Hematopoietic multipotent progenitor cell treated with erythropoietin and hydrocortisone succinate and interleukin-3 and kit ligand, for 8 days (in vitro differentiated cells): ENCODE measurements at regions not wholly inside any gene's neighbourhood (a gene's known extent, or its start where the extent isn't known, plus 50 kb on each side); places are given as distances from the start of the nearest gene placed in this dataset.

ENCODE experiments used
- DNase-seq: peaks from one replicate; pipeline ENCODE4 v3.0.0-alpha.2; 2015

DNA sequence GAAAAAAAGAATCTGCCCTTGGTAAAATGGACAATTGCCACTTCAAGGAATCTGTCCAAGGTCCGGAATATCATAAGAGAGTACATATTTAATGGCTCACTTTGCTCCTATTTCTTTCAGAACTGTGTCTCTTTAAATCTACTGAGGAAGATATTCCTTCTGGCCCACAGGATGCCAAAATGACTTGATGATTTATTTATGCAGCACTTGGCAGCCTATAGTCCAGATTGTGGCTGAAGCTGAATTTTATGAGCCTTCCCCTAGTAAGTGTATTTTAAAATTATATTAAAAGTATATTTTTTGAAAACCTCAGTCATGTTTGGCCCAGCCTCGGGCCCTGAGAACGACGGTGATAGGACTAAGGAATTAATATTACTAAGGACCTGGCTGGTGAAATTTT lies 465.1 kb upstream of the HNRNPA3 start:
- no peak for DNase-seq

DNA sequence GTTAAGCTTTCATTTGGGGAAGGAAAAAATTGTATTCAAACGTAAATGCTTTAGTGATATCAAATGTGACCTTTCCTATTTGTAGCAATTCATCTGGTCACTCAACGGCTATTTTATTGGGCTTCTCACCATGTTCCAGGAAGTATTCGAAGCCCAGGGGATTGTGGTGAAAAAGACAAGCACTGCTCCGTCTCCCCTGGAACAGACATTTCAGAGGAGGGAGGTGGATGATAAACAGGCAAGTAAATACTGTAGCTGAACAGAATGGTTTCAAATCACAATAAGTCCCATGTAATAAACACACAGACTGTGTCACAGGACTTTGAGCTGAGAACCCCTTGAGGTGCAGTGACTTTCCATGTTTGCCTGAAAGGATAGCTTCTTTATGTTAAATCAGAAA lies 464.7 kb upstream of the HNRNPA3 start:
- no peak for DNase-seq

DNA sequence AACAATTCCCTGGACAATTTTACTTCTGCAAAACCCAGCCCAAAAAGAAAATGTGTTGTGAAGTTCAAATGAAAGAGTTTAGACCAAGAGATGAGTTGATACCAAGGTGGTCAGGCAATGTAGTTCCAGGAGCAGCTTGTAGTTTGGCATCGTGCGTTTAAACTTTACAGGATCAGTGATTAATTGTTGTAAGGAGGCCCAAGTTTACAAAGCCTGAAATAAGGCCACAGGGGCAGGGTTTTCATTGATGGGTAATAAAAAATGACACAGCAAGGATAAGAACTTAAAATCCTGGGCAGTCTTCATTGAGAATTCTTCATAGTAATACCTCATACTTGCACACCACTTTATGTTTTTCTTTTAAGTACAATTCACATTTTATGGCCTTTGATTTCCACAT lies 463.9 kb upstream of the HNRNPA3 start:
- DNase-seq = no peak

DNA sequence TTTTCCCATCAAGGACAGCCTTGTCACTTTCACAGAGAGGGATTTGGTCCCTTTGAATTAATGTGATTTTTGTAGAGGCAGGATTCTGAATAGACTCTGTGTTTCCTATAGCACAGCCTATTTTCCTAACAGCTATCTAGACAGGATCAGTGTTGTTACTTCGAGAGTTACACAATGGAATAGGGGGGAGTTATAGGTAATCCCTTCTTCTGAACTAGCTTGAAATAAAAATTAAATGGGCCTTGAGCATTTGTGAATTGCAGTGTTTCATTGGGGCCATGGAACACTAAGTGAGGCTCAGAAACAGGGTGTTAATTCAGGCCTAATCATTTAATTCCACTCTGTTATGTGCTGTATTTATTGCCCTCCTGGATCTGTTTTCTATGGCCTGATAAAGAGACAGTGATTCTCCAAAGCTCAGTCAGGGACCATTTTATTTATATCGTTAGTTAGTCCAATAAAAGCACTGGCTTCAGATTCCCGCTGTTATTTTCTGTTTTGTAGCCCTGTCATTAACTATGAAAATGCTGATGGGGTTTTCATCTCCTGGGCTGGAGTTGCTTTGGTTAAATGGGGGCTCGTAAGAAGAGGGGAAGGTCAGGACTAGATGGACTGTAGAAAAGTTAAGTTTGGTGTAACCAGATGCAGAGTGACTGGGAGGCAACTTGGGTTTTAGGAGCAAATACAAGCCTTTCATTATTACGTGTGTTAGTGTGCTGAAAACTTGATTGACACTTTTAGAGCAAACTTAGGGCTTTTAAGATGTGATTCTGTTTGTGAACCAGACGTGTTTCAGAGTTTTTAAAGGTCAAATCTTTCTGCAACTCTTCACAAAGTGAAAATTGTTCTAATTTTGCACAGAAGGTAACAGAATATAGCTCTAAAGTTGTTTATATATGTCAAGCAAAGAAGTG lies 461.0 kb upstream of the HNRNPA3 start:
- DNase-seq = no peak

DNA sequence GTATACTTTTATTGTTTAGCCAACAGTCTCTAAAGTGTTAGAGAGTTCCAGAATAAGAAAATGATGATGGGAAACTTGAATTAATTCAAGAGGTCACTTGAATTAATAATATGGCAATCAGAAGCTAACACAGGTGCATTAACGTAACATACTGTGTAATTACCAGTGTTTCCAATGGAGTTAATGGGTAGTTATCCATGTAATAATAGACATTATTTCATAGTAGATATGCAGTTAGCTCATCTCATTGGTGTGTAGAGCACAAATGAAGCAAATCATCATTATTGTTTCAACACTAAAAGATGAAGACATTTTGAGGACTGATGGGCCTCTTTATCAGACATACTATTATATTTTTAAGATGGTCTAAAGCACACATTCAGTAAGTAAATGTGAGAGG lies 460.3 kb upstream of the HNRNPA3 start:
- DNase-seq = no peak

DNA sequence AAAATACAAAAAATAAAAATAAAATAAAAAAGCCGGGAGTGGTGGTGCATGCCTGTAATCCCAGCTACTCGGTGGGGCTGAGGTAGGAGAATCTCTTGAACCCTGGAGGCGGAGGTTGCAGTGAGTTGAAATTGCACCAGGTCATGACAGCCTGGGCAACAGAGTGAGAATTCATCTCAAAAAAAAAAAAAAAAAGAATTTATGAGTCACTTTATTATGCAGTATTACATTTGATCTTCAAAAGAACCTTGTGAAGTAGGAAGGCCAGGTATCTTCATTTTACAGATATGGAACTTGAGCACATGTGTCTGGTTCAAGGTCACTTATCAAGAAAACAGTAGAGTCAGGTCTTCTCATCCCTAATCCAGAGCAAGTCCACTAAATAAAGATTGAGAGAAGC lies 459.4 kb upstream of the HNRNPA3 start:
- no peak for DNase-seq

DNA sequence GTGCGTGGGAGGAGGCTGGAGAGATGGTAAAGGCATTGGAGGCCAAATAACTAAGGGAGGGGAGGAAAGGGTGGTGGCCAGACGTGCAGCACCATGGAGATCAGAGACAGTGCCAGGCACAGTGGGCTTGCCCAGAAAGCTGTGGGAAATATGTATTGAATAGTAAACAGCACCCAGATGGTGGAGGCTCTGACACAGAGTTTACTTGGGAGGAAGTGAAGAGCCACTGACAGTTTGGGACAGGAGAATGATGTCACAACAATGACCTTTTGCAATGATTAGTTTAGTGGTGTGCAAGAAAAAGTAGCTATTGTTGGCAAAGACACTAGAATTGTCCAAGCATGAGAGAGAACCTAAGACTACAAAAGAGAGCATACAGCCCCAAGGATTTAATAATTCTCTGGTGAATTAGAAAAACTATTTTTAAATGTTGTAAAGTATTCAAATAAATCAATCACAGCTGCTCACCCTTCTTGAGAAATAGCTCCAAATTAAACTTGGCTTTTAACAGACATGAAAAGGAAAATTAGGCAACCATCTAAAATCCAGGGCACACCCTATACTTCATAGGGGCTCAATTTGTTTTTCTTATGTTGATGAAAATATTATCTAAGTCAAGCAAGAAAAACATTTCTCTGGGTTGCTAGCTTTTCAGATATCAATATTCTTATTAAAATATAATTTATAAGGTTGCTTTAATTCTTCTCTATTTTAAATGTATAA lies 458.7 kb upstream of the HNRNPA3 start:
- DNase-seq = no peak

DNA sequence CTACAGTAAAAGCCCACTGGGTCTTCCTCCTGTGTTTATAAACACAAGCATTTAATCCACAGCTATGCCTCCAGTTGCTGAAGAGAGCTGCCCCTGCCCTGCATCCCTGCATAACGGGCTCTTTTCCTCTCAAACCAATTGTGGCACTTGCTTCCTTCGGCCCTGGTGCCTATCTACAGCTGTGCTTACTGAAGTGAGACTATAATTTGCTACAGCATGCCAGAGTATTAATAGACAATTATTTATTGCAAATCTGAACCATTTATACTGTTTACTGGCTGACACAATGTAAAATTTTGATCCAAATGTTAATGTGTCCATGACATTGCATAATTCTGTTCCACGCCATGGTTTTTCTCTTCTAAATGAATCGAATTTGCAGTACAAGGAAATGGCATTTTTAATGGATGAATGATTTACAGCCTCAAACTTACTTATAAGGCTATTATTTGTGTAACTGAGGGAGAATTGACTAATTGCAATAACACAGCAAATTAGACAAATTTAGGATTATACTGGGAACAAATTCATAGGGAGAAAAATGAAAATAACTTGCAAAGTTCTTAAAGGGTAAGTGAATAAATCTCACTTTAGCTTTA lies 457.0 kb upstream of the HNRNPA3 start:
- DNase-seq = no peak

DNA sequence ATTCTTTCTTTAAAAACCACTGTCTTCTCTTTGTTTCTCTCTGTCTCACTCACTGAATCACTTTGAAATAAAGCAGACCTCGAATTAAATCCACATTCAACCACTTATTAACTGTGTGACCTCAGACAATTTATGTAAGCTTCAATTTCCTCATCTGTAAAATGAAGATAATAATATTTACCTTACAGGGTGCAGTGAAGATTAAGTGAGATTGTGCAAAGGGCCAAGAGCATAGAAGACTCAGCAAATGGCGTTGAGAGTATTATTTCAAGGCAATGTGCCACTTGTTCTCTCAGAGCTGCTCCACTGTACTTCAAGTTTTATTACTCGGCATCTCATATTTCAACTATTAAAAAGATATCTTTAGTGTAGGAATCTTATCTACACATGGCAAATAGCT lies 454.2 kb upstream of the HNRNPA3 start:
- DNase-seq = no peak

DNA sequence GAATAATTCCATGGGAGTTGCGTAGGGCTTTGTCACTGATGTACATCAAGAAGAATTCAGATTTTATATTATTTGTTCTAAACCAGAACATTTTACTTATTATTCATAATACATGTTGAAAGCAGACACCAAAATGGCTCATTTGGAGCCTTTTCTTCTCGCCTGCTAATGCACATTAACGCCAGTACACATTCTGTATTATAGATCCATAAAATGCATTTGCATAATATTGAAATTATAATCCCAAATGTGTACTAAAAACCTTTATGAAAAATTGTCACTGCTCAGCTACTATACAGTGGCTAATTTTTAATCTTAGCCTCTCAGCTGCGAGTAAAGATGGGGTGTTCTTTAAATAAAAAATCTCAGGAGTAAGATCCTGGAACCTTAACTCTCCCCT lies 452.2 kb upstream of the HNRNPA3 start:
- no peak for DNase-seq

DNA sequence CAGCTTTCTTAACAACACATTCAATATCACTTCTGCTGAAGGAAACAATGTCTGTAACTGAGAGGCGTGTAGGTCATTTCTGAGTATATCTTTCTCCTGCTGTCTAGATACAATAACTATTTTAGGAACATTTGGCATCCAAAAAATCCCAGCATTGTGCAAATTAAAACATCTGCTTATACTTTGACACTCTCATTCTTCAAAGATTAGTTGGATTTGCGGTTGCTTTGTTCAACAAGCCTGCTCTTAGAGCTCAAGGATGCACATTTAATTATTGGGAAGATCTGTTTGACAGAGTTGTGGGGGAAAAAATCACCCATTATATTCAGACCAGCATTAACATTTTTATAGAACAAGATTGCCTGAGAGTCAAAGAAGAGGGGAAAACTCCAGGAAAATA lies 449.5 kb upstream of the HNRNPA3 start:
- DNase-seq = no peak

DNA sequence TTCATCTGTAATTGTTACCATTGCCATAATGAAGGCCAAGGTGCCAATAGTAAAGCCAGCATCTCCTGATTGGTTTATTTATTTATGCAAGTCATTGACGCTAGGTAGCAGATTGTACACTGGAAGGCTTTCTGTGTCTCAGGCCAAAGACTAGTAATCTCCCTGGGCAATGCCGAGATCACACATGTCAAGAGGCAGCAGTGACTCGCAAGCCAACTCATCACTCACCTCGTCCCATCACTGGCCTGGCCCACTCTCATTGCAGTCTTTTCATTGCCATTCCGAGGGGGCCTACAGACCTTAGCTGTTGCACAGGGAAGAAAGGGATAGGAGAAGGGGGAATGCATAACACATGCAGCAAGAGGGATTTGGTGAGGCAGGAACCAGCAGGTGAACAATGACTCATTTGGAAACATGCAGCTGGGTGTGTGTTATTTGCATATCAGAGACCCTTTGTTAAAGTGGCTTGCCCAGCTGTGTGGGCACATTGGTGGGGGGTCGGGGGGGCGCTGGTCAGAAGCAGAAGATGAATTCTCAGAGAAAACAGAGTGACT lies 448.7 kb upstream of the HNRNPA3 start:
- no peak for DNase-seq

DNA sequence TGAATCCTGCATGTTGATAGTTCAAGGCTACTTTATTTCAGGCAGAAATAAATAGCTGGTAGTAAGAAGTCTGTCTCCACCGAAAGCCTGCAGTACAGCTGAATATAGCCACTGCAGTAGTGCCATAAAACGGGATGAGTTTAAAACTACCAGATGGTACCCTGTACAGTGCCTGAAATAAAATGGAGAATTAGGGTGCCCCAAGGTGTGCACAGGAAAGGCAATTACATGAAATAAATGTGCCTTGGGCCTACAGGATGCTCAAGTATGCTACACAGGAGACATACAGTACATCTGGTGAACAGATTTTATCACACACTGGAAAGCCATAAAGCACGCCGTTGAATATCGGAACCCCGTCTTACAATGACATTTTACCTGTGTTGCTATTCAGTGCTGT lies 447.7 kb upstream of the HNRNPA3 start:
- DNase-seq = no peak

DNA sequence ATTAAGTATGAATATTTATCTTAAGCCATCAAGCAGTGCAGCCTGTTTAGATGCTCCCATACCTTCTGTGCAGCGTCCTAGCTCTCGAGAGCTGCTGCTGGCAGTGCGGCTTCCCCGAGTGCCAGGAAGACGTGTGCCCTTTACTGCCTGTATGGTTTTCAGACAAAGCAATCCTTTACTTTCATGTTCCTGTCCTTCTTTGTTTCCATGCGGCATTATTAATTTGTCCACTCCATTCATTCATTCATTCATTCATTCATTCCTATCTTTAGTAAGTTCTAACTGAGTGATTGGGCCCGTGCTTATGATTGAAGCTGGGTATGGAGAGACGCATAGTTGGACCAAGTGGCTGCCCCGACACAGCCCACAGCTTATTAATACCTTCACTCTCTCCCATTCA lies 446.6 kb upstream of the HNRNPA3 start:
- DNase-seq = no peak

DNA sequence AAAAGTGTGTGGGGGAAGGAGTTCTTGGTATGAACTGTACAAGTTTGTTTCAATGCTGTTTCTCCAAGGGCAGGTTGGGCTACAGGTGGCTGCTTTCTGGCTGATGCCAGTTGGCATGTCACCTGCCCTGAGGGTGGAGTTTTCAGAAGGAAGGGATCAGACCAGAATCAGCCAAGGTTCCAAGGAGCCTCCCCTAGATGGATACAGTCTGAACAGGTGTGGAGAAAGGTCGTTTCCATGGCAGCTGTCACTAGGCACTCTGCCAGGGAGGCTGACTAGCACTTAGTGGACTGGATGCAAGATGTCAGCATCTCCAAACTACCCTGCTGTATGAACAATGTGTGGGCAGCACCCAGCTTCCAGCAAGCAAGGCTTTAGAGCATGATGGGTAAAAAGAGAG lies 444.4 kb upstream of the HNRNPA3 start:
- no peak for DNase-seq

DNA sequence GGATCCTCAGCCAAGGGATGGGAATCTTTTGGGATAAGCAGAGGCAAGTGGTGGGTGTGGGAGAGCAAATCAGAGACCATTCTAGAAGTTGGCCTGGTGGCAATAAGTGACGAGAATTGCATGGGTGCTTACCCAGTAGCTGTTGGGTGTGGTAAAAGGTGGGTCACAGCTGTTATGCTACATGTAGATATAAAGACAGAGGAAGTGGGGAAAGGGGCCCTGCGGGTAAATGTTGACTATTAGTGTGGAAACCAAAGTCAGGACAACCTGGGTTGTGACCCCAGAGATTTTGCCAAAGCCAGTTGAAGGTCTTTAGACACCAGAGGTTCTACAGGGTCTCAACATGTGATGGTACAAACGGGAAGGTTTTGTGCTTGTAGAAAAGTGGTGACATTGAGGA lies 443.6 kb upstream of the HNRNPA3 start:
- DNase-seq = no peak

DNA sequence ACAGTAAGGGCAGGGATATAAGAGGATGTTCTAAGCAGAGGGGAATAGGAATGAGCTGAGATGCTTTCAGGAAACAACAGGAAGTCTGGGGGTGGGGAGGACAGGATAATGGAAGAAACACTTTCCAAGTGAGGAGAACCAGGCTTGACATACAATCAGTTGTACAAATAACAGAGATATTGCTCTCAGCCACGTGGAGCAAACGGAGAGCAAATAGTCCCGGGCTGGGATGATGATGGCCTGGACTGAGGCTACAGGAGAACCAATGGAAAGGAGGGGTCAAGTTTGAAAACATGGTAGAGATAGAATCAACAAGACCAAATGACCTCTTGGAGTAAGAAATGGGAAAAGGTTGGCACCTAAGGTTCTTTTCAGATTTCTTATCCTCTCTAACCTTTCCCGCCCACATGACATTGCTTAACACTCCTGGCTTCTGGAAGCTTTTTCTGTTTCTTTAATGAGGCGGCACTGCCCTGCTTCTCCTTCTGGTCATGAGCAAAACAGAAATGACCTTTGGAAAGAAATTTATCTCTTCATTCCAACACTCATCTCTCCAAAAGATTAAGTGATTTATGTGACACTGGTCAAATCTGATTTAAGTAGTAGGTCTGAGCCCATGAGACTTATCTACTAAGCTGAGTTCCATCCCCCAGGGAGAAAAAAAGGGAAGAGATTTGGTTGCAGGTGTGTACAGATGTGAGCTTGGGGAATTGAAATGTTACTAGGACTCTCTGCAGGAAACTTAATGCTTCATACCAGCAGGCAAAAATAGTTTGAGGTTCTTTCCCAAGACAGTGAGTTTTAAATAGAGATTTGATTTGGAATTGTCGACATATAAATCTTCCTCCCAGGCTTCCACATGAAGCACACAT lies 442.9 kb upstream of the HNRNPA3 start:
- DNase-seq = no peak

DNA sequence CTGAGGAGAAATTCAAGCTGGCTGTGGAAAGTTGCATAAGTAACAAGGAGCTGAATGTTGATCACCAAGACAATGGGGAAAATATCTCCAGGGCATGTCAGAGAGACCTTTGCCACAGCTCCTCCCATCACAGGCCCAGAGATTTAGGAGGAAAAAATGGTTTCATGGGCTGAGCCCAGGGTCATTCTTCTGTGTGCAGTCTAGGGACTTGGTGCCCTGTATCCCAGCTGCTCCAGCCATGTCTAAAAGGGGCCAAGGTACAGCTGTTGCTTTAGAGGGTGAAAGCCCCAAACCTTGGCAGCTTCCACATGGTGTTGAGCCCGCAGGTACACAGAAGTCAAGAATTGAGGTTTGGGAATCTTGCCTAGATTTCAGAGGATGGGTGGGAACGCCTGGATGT lies 439.8 kb upstream of the HNRNPA3 start:
- no peak for DNase-seq

DNA sequence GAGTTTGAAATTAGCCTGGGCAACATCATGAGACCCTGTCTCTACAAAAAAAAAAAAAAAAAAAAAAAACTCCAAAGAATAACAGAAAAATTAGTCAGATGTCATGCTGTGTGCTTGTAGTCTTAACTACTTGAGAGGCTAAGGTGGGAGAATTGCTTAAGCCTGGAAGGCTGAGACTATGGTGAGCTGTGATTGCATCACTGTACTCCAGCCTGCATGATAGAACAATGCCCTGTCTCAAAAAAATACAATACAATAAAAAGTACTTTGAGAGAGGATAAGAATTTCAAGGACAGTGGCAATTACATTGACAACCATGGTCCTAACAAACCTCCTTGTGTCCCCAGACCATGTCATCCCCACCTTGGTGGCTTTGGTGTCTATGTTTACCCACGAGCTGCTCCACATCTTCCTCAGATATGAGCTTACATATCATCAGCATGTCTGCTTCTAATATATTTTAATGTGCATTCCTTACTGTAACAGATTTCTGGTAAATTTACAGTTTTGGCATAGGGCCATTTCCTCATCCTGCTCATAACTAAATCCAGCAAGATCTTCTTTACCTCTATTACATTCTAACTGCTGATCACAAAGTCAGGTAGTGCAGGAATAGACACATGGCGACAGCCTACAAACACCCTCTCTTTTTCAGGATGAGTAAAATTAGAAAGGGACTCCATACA lies 437.7 kb upstream of the HNRNPA3 start:
- no peak for DNase-seq

DNA sequence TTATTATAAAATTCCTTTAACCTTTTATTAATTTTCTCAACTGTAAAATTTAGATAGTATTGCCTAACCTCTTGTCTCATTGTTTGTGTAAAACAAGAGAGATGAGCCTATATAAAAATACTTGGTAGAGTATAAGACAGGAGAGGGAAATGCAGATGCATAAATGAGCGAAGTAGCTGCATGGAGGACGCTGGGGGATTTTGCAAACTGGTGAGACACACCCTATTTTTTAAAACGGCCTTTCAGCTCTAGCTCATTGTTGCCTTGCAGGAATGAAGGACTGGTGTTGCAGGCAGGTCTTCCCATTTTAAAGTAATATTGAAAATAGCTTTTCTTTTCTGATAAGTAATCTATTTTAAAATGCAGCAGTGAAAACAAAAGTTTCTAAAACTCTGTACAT lies 435.3 kb upstream of the HNRNPA3 start:
- no peak for DNase-seq

DNA sequence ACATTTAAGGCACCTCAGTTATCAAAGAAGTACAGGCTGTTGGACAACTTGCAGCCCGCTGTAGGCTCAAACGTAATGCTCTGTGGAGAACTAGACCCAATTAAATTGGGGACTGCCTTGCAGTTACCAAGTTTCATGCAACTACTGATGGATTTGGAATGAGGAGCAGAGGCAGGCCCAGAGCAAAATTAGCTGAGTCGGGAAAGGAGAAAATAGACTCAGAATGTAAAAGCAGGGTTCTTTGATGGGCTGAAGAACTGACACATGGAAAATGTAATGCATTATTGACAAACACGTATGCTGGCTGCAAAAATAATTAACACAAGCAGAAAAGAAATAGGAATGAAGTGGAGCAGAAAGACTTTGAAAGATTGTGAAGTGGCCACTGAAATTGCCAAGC lies 432.7 kb upstream of the HNRNPA3 start:
- no peak for DNase-seq

DNA sequence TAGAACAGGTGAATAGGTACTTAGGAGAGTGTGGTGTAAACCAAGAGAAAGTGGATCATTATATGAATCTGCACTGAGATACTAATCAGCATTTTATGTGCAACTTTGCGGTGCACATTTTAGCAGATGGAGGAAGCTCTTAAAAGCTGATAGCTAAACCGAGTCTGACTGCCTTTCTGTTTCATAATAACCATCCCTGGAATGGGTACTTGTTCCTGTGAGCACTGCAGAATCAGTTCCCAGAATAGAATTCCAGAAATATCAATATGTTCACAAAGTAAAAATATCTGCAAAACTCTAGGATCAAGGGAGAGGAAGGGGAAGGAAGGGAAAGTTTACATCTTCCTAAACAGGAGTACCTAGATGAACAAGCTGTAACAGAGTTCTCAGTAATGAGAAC lies 432.2 kb upstream of the HNRNPA3 start:
- no peak for DNase-seq
